BJ (cell line): ENCODE measurements at regions not wholly inside any gene's neighbourhood (a gene's known extent, or its start where the extent isn't known, plus 50 kb on each side); places are given as distances from the start of the nearest gene placed in this dataset.
A peak's percentile ranks its signal among the peaks of the same experiment; 100 is the strongest.

Experiments used
- CTCF ChIA-PET: fragments of 350-600 bp; formaldehyde crosslinking; extraction: SDS; loops from one replicate; lab custom pipeline; 2021; ENCODE audit warnings: antibody characterized with exemption, inconsistent platforms; lab: Yijun Ruan, JAX
- POLR2A ChIA-PET: fragments of 300-600 bp; sonication (Branson Sonifier 250); formaldehyde crosslinking; extraction: SDS; loops from one replicate; lab custom pipeline; 2021; ENCODE audit warnings: antibody characterized with exemption; lab: Charles Lee
- DNase-seq: peaks from one replicate; pipeline ENCODE4 v3.0.0-alpha.2; 2011; ENCODE audit warnings: low read depth
- H3K27me3 ChIP-seq: 2 replicates; pipeline ENCODE4 v1.6.0; 2011; ENCODE audit warnings: low read length; ENCODE audit not compliant: control insufficient read depth, insufficient read depth
- H3K36me3 ChIP-seq: 2 replicates; pipeline ENCODE4 v1.5.1; 2011; ENCODE audit warnings: low read length; ENCODE audit not compliant: control insufficient read depth, insufficient read depth
- H3K4me3 ChIP-seq: 2 replicates; pipeline ENCODE4 v1.5.1; 2011; ENCODE audit warnings: low read depth, mild to moderate bottlenecking, control low read depth, low read length
- TF ChIP-seq, protein P1 (sequence below): IDR thresholded peaks from 2 replicates; pipeline ENCODE4 v1.5.1; 2011; ENCODE audit warnings: low read depth, mild to moderate bottlenecking, control low read depth, inconsistent platforms, low read length, moderate library complexity; ENCODE audit not compliant: insufficient read depth

- POLR2A ChIA-PET: no interaction called here
- DNase-seq: no peak
- CTCF ChIA-PET: no interaction called here
- TF ChIP-seq, protein P1, sequence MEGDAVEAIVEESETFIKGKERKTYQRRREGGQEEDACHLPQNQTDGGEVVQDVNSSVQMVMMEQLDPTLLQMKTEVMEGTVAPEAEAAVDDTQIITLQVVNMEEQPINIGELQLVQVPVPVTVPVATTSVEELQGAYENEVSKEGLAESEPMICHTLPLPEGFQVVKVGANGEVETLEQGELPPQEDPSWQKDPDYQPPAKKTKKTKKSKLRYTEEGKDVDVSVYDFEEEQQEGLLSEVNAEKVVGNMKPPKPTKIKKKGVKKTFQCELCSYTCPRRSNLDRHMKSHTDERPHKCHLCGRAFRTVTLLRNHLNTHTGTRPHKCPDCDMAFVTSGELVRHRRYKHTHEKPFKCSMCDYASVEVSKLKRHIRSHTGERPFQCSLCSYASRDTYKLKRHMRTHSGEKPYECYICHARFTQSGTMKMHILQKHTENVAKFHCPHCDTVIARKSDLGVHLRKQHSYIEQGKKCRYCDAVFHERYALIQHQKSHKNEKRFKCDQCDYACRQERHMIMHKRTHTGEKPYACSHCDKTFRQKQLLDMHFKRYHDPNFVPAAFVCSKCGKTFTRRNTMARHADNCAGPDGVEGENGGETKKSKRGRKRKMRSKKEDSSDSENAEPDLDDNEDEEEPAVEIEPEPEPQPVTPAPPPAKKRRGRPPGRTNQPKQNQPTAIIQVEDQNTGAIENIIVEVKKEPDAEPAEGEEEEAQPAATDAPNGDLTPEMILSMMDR: no peak
- Histone ChIP-seq H3K27me3 (no peaks in the 10 kb centered on the region), H3K36me3 (no peaks in the 10 kb centered on the region), H3K4me3 (no peak overlapping the region)
These were observed 191.9 kb upstream of the PREP start for GRCh38 chr6:105594821-105595220.

- no peak for DNase-seq
- Histone ChIP-seq H3K4me3 (no peak overlapping the region), H3K27me3 (no peaks in the 10 kb centered on the region), H3K36me3 (no peaks in the 10 kb centered on the region)
- TF ChIP-seq, protein P1: no peak
- ChIA-PET CTCF (no interaction called here), POLR2A (no interaction called here)
These were observed 191.2 kb upstream of the PREP start for GRCh38 chr6:105593805-105594671.

DNA sequence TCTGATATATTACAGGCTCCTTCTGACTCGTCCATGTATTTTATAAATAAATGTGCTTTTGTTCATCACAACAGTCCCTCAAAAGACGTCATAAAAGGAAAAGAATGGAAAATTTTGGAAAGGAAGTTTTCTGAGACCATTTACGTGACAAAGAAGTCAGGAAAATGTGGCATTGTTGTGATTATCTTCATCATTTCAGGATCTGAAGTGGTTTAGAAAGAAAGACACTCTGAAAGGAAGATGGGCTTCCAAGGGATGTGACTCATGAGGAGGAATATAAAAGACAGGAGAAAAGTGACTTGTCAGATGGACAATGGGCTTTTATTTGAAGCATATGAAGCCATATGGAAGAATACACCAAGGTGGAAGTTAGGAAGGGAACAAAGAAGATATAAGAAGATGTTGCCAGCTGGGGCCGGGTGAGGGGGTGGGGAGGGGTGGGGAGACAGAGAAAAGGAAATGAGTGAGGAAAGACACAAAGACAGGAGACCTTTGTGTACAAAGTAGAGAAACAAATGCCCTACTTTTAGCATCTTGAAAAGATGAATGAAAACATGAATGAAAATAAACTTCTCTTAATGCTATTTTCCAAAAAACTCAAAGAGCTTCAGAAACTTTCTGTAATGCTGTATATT is 190.3 kb upstream of the PREP start:
- TF ChIP-seq, protein P1: no peak
- CTCF ChIA-PET: no interaction called here
- no peaks in the 10 kb centered on the region for H3K27me3 ChIP-seq
- H3K4me3 ChIP-seq: no peak overlapping the region
- DNase-seq: no peak
- H3K36me3 ChIP-seq: no peaks in the 10 kb centered on the region
- POLR2A ChIA-PET: no interaction called here

- H3K27me3 ChIP-seq: no peaks in the 10 kb centered on the region
- POLR2A ChIA-PET: no interaction called here
- H3K36me3 ChIP-seq: no peaks in the 10 kb centered on the region
- peak; percentile 70 for DNase-seq
- H3K4me3 ChIP-seq: no peak overlapping the region
- TF ChIP-seq, protein P1: no peak
- CTCF ChIA-PET: interaction anchor here (0.6 kb wide), 1 partner anchor 564 kb away, joined by 3 read pairs; no protein-coding TSS in a partner anchor
These were observed 189.4 kb upstream of the PREP start for GRCh38 chr6:105592329-105592728.

- no peaks in the 10 kb centered on the region for H3K36me3 ChIP-seq
- POLR2A ChIA-PET: interaction anchor here (0.6 kb wide), 1 partner anchor 31 kb away, joined by 3 read pairs; no protein-coding TSS in a partner anchor
These were observed 188.2 kb upstream of the PREP start for GRCh38 chr6:105591053-105591452.

More at GRCh38 chr6:105591053-105591452, 188.2 kb upstream of the PREP start:
- DNase-seq: no peak
- Histone ChIP-seq H3K27me3 (no peaks in the 10 kb centered on the region), H3K4me3 (no peak overlapping the region)
- TF ChIP-seq, protein P1: no peak
- CTCF ChIA-PET: interaction anchor here (1.3 kb wide), 1 partner anchor 40 kb away, joined by 3 read pairs; no protein-coding TSS in a partner anchor
